Right lobe of liver (tissue), 6 donors: ENCODE measurements at regions not wholly inside any gene's neighbourhood (a gene's known extent, or its start where the extent isn't known, plus 50 kb on each side); places are given as distances from the start of the nearest gene placed in this dataset.

ENCODE experiments used
- ATAC-seq, 4 donors: fragments of 200-7000 bp; cut with Tn5 transposase; one replicate each; pipeline ENCODE4 v1.9.1; 2020; ENCODE audit warnings: mild to moderate bottlenecking in 4 of 4, moderate library complexity in 4 of 4
- DNase-seq, 3 donors: peaks; one replicate each; pipeline ENCODE4 v3.0.0-alpha.2; 2020
- H3K27ac ChIP-seq, 3 donors: fragments of 200-600 bp; one replicate each; pipeline ENCODE4 v1.8.0; 2022
- H3K27me3 ChIP-seq, 2 donors: fragments of 200-600 bp; one replicate each; pipeline ENCODE4 v1.8.0; 2022
- H3K36me3 ChIP-seq, 4 donors: fragments of 200-600 bp; sonication (generic) in 1 of 4; one replicate each; pipeline versions ENCODE4 v1.5.1 to v1.8.0; 2017 to 2022; ENCODE audit warnings: control low read depth in 1 of 4
- H3K4me1 ChIP-seq, 4 donors: fragments of 200-600 bp; sonication (generic) in 1 of 4; one replicate each; pipeline versions ENCODE4 v1.5.1 to v1.8.0; 2017 to 2022; ENCODE audit warnings: control low read depth in 1 of 4
- H3K4me3 ChIP-seq, 3 donors: fragments of 200-600 bp; one replicate each; pipeline ENCODE4 v1.8.0; 2022
- H3K9me3 ChIP-seq, 4 donors: fragments of 200-600 bp; sonication (generic) in 1 of 4; one replicate each; pipeline versions ENCODE4 v1.5.1 to v1.8.0; 2017 to 2022; ENCODE audit warnings: control low read depth in 1 of 4
- CTCF ChIP-seq, 4 donors: fragments of 200-600 bp in 3 of 4; fragments of 450-650 bp in 1 of 4; IDR thresholded peaks; one replicate each; pipeline versions ENCODE4 v1.5.1 to v1.8.0; 2016 to 2022; ENCODE audit warnings: antibody characterized with exemption in 4 of 4, mild to moderate bottlenecking in 2 of 4
- POLR2A ChIP-seq: fragments of 450-650 bp; IDR thresholded peaks from one replicate; pipeline ENCODE4 v1.6.1; 2017; ENCODE audit warnings: antibody characterized with exemption, mild to moderate bottlenecking
- WGBS: methylation state at CpG from one replicate; pipeline ENCODE4 v1.1.6; 2018; ENCODE audit warnings: low coverage, low lambda C conversion rate; ENCODE audit not compliant: insufficient coverage; ENCODE audit errors: missing lambda C conversion rate; 5-methylcytosine and 5-hydroxymethylcytosine counted together
- intact Hi-C, 2 donors: fragments of 100-400 bp; cut with DNase I; formaldehyde crosslinking; loops; one replicate each; pipeline versions ENCODE4 v1.11.2 to v1.14.1; 2022
- donor health status: DM: no; HTN: yes; CAD: no.
- donor health status: DM: no; HTN: no; CAD: no.
- donor health status: DM: no; HTN: no; CAD: no.
- donor health status: DM: no; HTN: yes; CAD: no.
- donor health status: DM: no; HTN: yes; CAD: no.

- DNase-seq (no peak), ATAC-seq (peak in 1 of 4 donors; percentile 45)
- H3K27me3 ChIP-seq = no peaks in the 10 kb centered on the region
- intact Hi-C loops = loop anchor here in 1 of 2 donors (10.0 kb wide), 1 partner anchor 856 kb away; no protein-coding TSS in a partner anchor
- TF ChIP-seq POLR2A = no peak
- no peak for TF ChIP-seq CTCF (IDR thresholded peaks at IDR 0.05)
- H3K4me3 ChIP-seq = no peak overlapping the region
- H3K27ac ChIP-seq = no peak overlapping the region
- 57% methylated on average over 3 of the region's 3 CpGs for WGBS
- H3K9me3 ChIP-seq = no peaks in the 10 kb centered on the region
- H3K4me1 ChIP-seq = no peaks in the 10 kb centered on the region
- no peaks in the 10 kb centered on the region for H3K36me3 ChIP-seq
Measured at GRCh38 chr16:76650582-76650981, 373.4 kb downstream of the CNTNAP4 start.

- intact Hi-C loops = loop anchor here in 1 of 2 donors (10.0 kb wide), 1 partner anchor 859 kb away; no protein-coding TSS in a partner anchor
- TF ChIP-seq POLR2A = no peak
- TF ChIP-seq CTCF (IDR thresholded peaks at IDR 0.05) = peak; percentile 61 to 78 (median 68)
- Histone ChIP-seq H3K27ac (no peak overlapping the region), H3K27me3 (no peaks in the 10 kb centered on the region), H3K4me1 (no peaks in the 10 kb centered on the region), H3K9me3 (no peaks in the 10 kb centered on the region), H3K36me3 (no peaks in the 10 kb centered on the region), H3K4me3 (no peak overlapping the region)
- ATAC-seq (peak; percentile 91 to 96 (median 94)), DNase-seq (no peak)
- 0% methylated on average over 3 of the region's 3 CpGs for WGBS
Measured at GRCh38 chr16:76653390-76654026, 376.3 kb downstream of the CNTNAP4 start.

GRCh38 chr16:76654088-76654820 lies 377.1 kb downstream of the CNTNAP4 start:
- ATAC-seq (peak in 3 of 4 donors; percentile 38 to 61 (median 48)), DNase-seq (no peak)
- Histone ChIP-seq H3K4me1 (no peaks in the 10 kb centered on the region), H3K36me3 (no peaks in the 10 kb centered on the region), H3K9me3 (no peaks in the 10 kb centered on the region), H3K27me3 (no peaks in the 10 kb centered on the region), H3K4me3 (no peak overlapping the region), H3K27ac (no peak overlapping the region)
- WGBS = 35% methylated on average over 4 of the region's 4 CpGs
- no peak for TF ChIP-seq POLR2A
- no peak for TF ChIP-seq CTCF (IDR thresholded peaks at IDR 0.05)
- intact Hi-C loops = loop anchor here in 1 of 2 donors (10.0 kb wide), 1 partner anchor 859 kb away; no protein-coding TSS in a partner anchor

- intact Hi-C loops = loop anchor here in 1 of 2 donors (10.0 kb wide), 1 partner anchor 862 kb away; no protein-coding TSS in a partner anchor
- Histone ChIP-seq H3K4me1 (no peaks in the 10 kb centered on the region), H3K27ac (no peak overlapping the region), H3K4me3 (no peak overlapping the region), H3K27me3 (no peaks in the 10 kb centered on the region), H3K36me3 (no peaks in the 10 kb centered on the region), H3K9me3 (no peaks in the 10 kb centered on the region)
- 76% methylated on average over 6 of the region's 6 CpGs for WGBS
- no peak for ATAC-seq
- no peak for DNase-seq
- no peak for TF ChIP-seq CTCF (IDR thresholded peaks at IDR 0.05)
- no peak for TF ChIP-seq POLR2A
Measured at GRCh38 chr16:76656994-76657393, 379.8 kb downstream of the CNTNAP4 start.
